Sigmoid colon (tissue), 6 donors: ENCODE measurements at regions not wholly inside any gene's neighbourhood (a gene's known extent, or its start where the extent isn't known, plus 50 kb on each side); places are given as distances from the start of the nearest gene placed in this dataset.

ENCODE experiments used
- DNase-seq: peaks from one replicate; pipeline ENCODE4 v3.0.0-alpha.2; 2019
- H3K27ac ChIP-seq, 4 donors: fragments of 200-600 bp; sonication (generic); one replicate each; pipeline ENCODE4 v1.5.1; 2016 to 2019; ENCODE audit warnings: mild to moderate bottlenecking in 1 of 4
- H3K27me3 ChIP-seq, 3 donors: fragments of 200-600 bp; sonication (generic); one replicate each; pipeline ENCODE4 v1.5.1; 2019; ENCODE audit warnings: mild to moderate bottlenecking in 1 of 3
- H3K36me3 ChIP-seq, 4 donors: fragments of 200-600 bp; sonication (generic); one replicate each; pipeline ENCODE4 v1.5.1; 2016 to 2019
- H3K4me1 ChIP-seq, 4 donors: fragments of 200-600 bp; sonication (generic); one replicate each; pipeline ENCODE4 v1.5.1; 2017 to 2019
- H3K4me3 ChIP-seq, 4 donors: fragments of 200-600 bp; sonication (generic); one replicate each; pipeline ENCODE4 v1.5.1; 2017 to 2019; ENCODE audit warnings: mild to moderate bottlenecking in 2 of 4, moderate library complexity in 1 of 4
- H3K9me3 ChIP-seq, 4 donors: fragments of 200-600 bp in 3 of 4; sonication (generic) in 3 of 4; one replicate each; pipeline versions ENCODE4 v1.5.1 to v1.6.1; 2013 to 2019
- CTCF ChIP-seq, 4 experiments: fragments of 450-650 bp in 3 of 4; fragments of 200-600 bp in 1 of 4; IDR thresholded peaks; one replicate each; pipeline ENCODE4 v1.5.1; 2016 to 2019; ENCODE audit warnings: antibody characterized with exemption in 4 of 4, mild to moderate bottlenecking in 3 of 4, moderate library complexity in 2 of 4
- EP300 ChIP-seq, 4 donors: sonication (generic); formaldehyde crosslinking; IDR thresholded peaks; one replicate each; pipeline ENCODE4 v1.6.1; 2017; ENCODE audit warnings: antibody characterized with exemption in 4 of 4
- POLR2A ChIP-seq, 2 donors: fragments of 450-650 bp; IDR thresholded peaks; one replicate each; pipeline ENCODE4 v1.6.1; 2016; ENCODE audit warnings: antibody characterized with exemption in 2 of 2, mild to moderate bottlenecking in 2 of 2, moderate library complexity in 2 of 2
- POLR2AphosphoS5 ChIP-seq, 4 donors: sonication (generic); formaldehyde crosslinking; IDR thresholded peaks; one replicate each; pipeline ENCODE4 v1.6.1; 2017; ENCODE audit warnings: antibody characterized with exemption in 4 of 4
- WGBS, 2 donors: extraction: QIAGEN DNeasy Blood & Tissue Kit; methylation state at CpG; one replicate each; pipeline ENCODE4 v1.1.7; 2013; 5-methylcytosine and 5-hydroxymethylcytosine counted together
- intact Hi-C: fragments of 100-400 bp; cut with DNase I; formaldehyde crosslinking; loops from one replicate; pipeline ENCODE4 v1.15.1; 2023
- donor health status: healthy with polysubstance abuse.
- donor health status: healthy.

- Histone ChIP-seq H3K27me3 (no peaks in the 10 kb centered on the region), H3K4me3 (no peak overlapping the region), H3K4me1 (no peaks in the 10 kb centered on the region), H3K9me3 (no peaks in the 10 kb centered on the region), H3K27ac (no peak overlapping the region), H3K36me3 (no peaks in the 10 kb centered on the region)
- TF ChIP-seq CTCF (IDR thresholded peaks at IDR 0.05) (no peak), POLR2A (IDR thresholded peaks at IDR 0.05) (no peak), EP300 (IDR thresholded peaks at IDR 0.05) (no peak), POLR2AphosphoS5 (IDR thresholded peaks at IDR 0.05) (no peak)
- intact Hi-C loops: no loop called here
- no peak for DNase-seq
- 80 to 90% methylated on average over 7 of the region's 7 CpGs for WGBS, 2 donors
Observed at GRCh38 chr2:121137571-121137970, 147.4 kb downstream of the TFCP2L1 start.

DNA sequence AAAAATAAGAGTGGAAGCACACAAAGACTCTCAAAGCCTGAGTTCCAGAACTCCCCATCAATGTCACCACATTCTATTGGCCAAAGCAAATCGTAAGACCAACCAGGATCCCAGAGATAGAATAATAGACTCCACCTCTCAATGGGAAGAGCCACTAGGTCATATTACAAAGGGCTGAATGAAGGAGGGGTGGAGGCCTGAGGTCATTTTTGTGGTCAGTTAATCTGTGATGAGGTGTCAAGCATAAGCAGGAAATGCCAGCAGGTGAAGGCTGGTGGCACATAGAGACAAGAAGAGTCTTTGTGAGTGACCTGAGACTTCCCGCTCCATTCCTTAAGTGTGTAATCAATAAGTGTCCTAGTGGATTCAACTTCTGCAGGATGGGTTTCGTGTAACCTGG is 144.3 kb downstream of the TFCP2L1 start:
- Histone ChIP-seq H3K27ac (no peak overlapping the region), H3K4me3 (no peak overlapping the region), H3K4me1 (no peaks in the 10 kb centered on the region), H3K36me3 (no peaks in the 10 kb centered on the region), H3K9me3 (no peaks in the 10 kb centered on the region), H3K27me3 (no peaks in the 10 kb centered on the region)
- no peak for TF ChIP-seq POLR2AphosphoS5 (IDR thresholded peaks at IDR 0.05)
- TF ChIP-seq POLR2A (IDR thresholded peaks at IDR 0.05): no peak
- no peak for TF ChIP-seq EP300 (IDR thresholded peaks at IDR 0.05)
- WGBS, 2 donors: 94% methylated on average over 3 of the region's 3 CpGs
- intact Hi-C loops: no loop called here
- DNase-seq: no peak

GRCh38 chr2:121142452-121142851 is 142.6 kb downstream of the TFCP2L1 start:
- 92 to 95% methylated on average over 2 of the region's 2 CpGs for WGBS, 2 donors
- TF ChIP-seq EP300 (IDR thresholded peaks at IDR 0.05): no peak
- TF ChIP-seq POLR2AphosphoS5 (IDR thresholded peaks at IDR 0.05): no peak
- TF ChIP-seq CTCF (IDR thresholded peaks at IDR 0.05): no peak
- TF ChIP-seq POLR2A (IDR thresholded peaks at IDR 0.05): no peak
- Histone ChIP-seq H3K27ac (no peak overlapping the region), H3K36me3 (no peaks in the 10 kb centered on the region), H3K9me3 (no peaks in the 10 kb centered on the region), H3K4me3 (no peak overlapping the region), H3K27me3 (no peaks in the 10 kb centered on the region), H3K4me1 (no peaks in the 10 kb centered on the region)
- DNase-seq: no peak
- intact Hi-C loops: no loop called here

DNA sequence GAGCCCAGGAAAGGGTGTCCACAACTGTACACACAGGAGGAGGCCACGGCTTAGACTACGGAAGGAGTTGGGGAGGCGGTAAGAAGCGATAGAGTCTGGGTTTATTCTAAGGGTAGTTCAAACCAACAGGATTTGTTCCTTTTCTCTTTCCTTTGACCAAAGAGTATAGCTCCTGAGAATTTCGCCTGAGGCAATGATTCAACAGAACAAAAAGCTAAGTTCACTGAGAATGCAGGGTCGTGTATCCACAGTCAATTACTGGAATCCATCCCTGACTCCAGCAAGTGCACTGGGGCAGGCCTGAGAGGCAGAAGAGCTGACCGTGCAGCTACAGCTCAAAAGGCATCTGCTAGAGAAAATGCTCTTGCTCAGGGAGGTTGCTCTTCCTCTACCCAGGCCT is 140.9 kb downstream of the TFCP2L1 start:
- Histone ChIP-seq H3K4me3 (no peak overlapping the region), H3K36me3 (no peaks in the 10 kb centered on the region), H3K27ac (no peak overlapping the region), H3K4me1 (no peaks in the 10 kb centered on the region), H3K27me3 (no peaks in the 10 kb centered on the region), H3K9me3 (no peaks in the 10 kb centered on the region)
- intact Hi-C loops: no loop called here
- WGBS, 2 donors: 88 to 90% methylated on average over 7 of the region's 7 CpGs
- no peak for DNase-seq
- TF ChIP-seq POLR2A (IDR thresholded peaks at IDR 0.05): no peak
- no peak for TF ChIP-seq EP300 (IDR thresholded peaks at IDR 0.05)
- no peak for TF ChIP-seq POLR2AphosphoS5 (IDR thresholded peaks at IDR 0.05)

- H3K27ac ChIP-seq: no peak overlapping the region
- H3K9me3 ChIP-seq: no peaks in the 10 kb centered on the region
- no peaks in the 10 kb centered on the region for H3K27me3 ChIP-seq
- 95 to 96% methylated on average over 5 of the region's 5 CpGs for WGBS, 2 donors
- no peak overlapping the region for H3K4me3 ChIP-seq
- no peak for DNase-seq
- H3K36me3 ChIP-seq: no peaks in the 10 kb centered on the region
- TF ChIP-seq POLR2AphosphoS5 (IDR thresholded peaks at IDR 0.05): no peak
- no peak for TF ChIP-seq CTCF (IDR thresholded peaks at IDR 0.05)
- no peak for TF ChIP-seq POLR2A (IDR thresholded peaks at IDR 0.05)
- no peak for TF ChIP-seq EP300 (IDR thresholded peaks at IDR 0.05)
- intact Hi-C loops: no loop called here
- H3K4me1 ChIP-seq: no peaks in the 10 kb centered on the region
Observed at GRCh38 chr2:121146630-121147029, 138.4 kb downstream of the TFCP2L1 start.

- WGBS, 2 donors: 20 to 72% methylated on average over 1 of the region's 1 CpG
- no peak for DNase-seq
- H3K27ac ChIP-seq: no peak overlapping the region
- intact Hi-C loops: no loop called here
- H3K27me3 ChIP-seq: no peaks in the 10 kb centered on the region
- H3K4me3 ChIP-seq: no peak overlapping the region
- H3K9me3 ChIP-seq: no peaks in the 10 kb centered on the region
- H3K36me3 ChIP-seq: no peaks in the 10 kb centered on the region
- H3K4me1 ChIP-seq: no peaks in the 10 kb centered on the region
- TF ChIP-seq CTCF (IDR thresholded peaks at IDR 0.05) (no peak), POLR2AphosphoS5 (IDR thresholded peaks at IDR 0.05) (no peak), EP300 (IDR thresholded peaks at IDR 0.05) (no peak), POLR2A (IDR thresholded peaks at IDR 0.05) (no peak)
Observed at GRCh38 chr2:121147766-121148165, 137.2 kb downstream of the TFCP2L1 start.
